CD4-positive, alpha-beta T cell (primary cell): ENCODE measurements at regions not wholly inside any gene's neighbourhood (a gene's known extent, or its start where the extent isn't known, plus 50 kb on each side); places are given as distances from the start of the nearest gene placed in this dataset.

Source experiments
- ATAC-seq: fragments of 200-7000 bp; cut with Tn5 transposase; one replicate; pipeline ENCODE4 v1.10.0; 2022; ENCODE audit warnings: mild to moderate bottlenecking; ENCODE audit not compliant: poor library complexity
- CTCF ChIA-PET: fragments of 350-600 bp; sonication (Branson Sonifier 250); formaldehyde crosslinking; loops from one replicate; lab custom pipeline; 2021; ENCODE audit warnings: antibody characterized with exemption, inconsistent platforms; lab: Charles Lee
- POLR2A ChIA-PET: fragments of 350-600 bp; sonication (Branson Sonifier 250); formaldehyde crosslinking; loops from one replicate; lab custom pipeline; 2021; ENCODE audit warnings: antibody characterized with exemption, inconsistent platforms; lab: Charles Lee
- DNase-seq, 14 experiments: peaks; one replicate each; pipeline ENCODE4 v3.0.0-alpha.2; 2013 to 2020; ENCODE audit warnings: mixed read lengths in 2 of 14
- H3K27ac ChIP-seq, 2 donors: one replicate each; pipeline versions ENCODE4 v1.5.1 to v1.7.0; 2013; ENCODE audit warnings: low read length in 2 of 2, low read depth in 1 of 2, mild to moderate bottlenecking in 1 of 2
- H3K27me3 ChIP-seq, 2 experiments: 1 replicate in 1 of 2; 2 replicates in 1 of 2; pipeline versions ENCODE4 v1.6.1 to v1.7.0; 2013; ENCODE audit warnings: low read length in 2 of 2, control low read depth in 1 of 2, mild to moderate bottlenecking in 1 of 2, moderate library complexity in 1 of 2; ENCODE audit not compliant: insufficient read depth in 2 of 2, control insufficient read depth in 1 of 2
- H3K36me3 ChIP-seq: one replicate; pipeline ENCODE4 v1.6.1; 2013; ENCODE audit warnings: low read length, control low read depth; ENCODE audit not compliant: insufficient read depth
- H3K4me1 ChIP-seq: one replicate; pipeline ENCODE4 v1.6.1; 2013; ENCODE audit warnings: low read length, control low read depth; ENCODE audit not compliant: insufficient read depth
- H3K4me3 ChIP-seq: one replicate; pipeline ENCODE4 v1.5.1; 2013; ENCODE audit warnings: mild to moderate bottlenecking, low read length, moderate library complexity
- H3K9me3 ChIP-seq, 2 experiments: 1 replicate in 1 of 2; 2 replicates in 1 of 2; pipeline versions ENCODE4 v1.6.1 to v1.7.0; 2013; ENCODE audit warnings: low read length in 2 of 2, mild to moderate bottlenecking in 2 of 2, control low read depth in 1 of 2, moderate library complexity in 1 of 2; ENCODE audit not compliant: control insufficient read depth in 1 of 2, insufficient read depth in 1 of 2
- H3K27ac Mint-ChIP-seq: one replicate; pipeline ENCODE4 v1.8.0; 2020; ENCODE audit warnings: mixed read lengths
- H3K27me3 Mint-ChIP-seq: one replicate; pipeline ENCODE4 v1.8.0; 2021; ENCODE audit warnings: mixed read lengths
- H3K36me3 Mint-ChIP-seq: one replicate; pipeline ENCODE4 v1.8.0; 2021; ENCODE audit warnings: low read depth, mixed read lengths
- H3K4me1 Mint-ChIP-seq: one replicate; pipeline ENCODE4 v1.8.0; 2021; ENCODE audit warnings: low read depth, mixed read lengths
- H3K4me3 Mint-ChIP-seq: one replicate; pipeline ENCODE4 v1.8.0; 2020; ENCODE audit warnings: mild to moderate bottlenecking, mixed read lengths
- H3K9me3 Mint-ChIP-seq: one replicate; pipeline ENCODE4 v1.8.0; 2020; ENCODE audit warnings: mixed read lengths
- CTCF ChIP-seq: fragments of 200-600 bp; IDR thresholded peaks from one replicate; pipeline ENCODE4 v1.8.0; 2022; ENCODE audit warnings: antibody characterized with exemption, mild to moderate bottlenecking
- intact Hi-C, 2 experiments: fragments of 100-400 bp; cut with DNase I in 1 of 2; cut with micrococcal nuclease in 1 of 2; formaldehyde crosslinking; loops; one replicate each; pipeline versions ENCODE4 v1.15.1 to v1.9.0; 2023 to 2025; cut with DNase I, micrococcal nuclease

GRCh38 chr3:3599016-3599415 is 200.2 kb upstream of the LRRN1 start:
- H3K27me3 Mint-ChIP-seq: no peaks in the 10 kb centered on the region
- no peaks in the 10 kb centered on the region for H3K36me3 Mint-ChIP-seq
- DNase-seq: no peak
- Histone ChIP-seq H3K4me1 (no peaks in the 10 kb centered on the region), H3K4me3 (no peak overlapping the region), H3K36me3 (no peaks in the 10 kb centered on the region), H3K27ac (no peak overlapping the region), H3K27me3 (no peaks in the 10 kb centered on the region), H3K9me3 (no peaks in the 10 kb centered on the region)
- ChIA-PET CTCF (no interaction called here), POLR2A (no interaction called here)
- H3K9me3 Mint-ChIP-seq: no peaks in the 10 kb centered on the region
- intact Hi-C loops: no loop called here
- H3K27ac Mint-ChIP-seq: no peak overlapping the region
- no peak overlapping the region for H3K4me3 Mint-ChIP-seq
- no peak for ATAC-seq
- no peak for TF ChIP-seq CTCF
- no peaks in the 10 kb centered on the region for H3K4me1 Mint-ChIP-seq

- Histone ChIP-seq H3K36me3 (no peaks in the 10 kb centered on the region), H3K4me1 (no peaks in the 10 kb centered on the region), H3K4me3 (no peak overlapping the region), H3K27me3 (no peaks in the 10 kb centered on the region), H3K27ac (no peak overlapping the region), H3K9me3 (no peaks in the 10 kb centered on the region)
- H3K9me3 Mint-ChIP-seq: no peaks in the 10 kb centered on the region
- intact Hi-C loops: no loop called here
- no peak for TF ChIP-seq CTCF
- no peak overlapping the region for H3K4me3 Mint-ChIP-seq
- ATAC-seq (no peak), DNase-seq (no peak)
- no peaks in the 10 kb centered on the region for H3K36me3 Mint-ChIP-seq
- no peaks in the 10 kb centered on the region for H3K27me3 Mint-ChIP-seq
- POLR2A ChIA-PET: no interaction called here
- H3K4me1 Mint-ChIP-seq: no peaks in the 10 kb centered on the region
- H3K27ac Mint-ChIP-seq: no peak overlapping the region
- CTCF ChIA-PET: no interaction called here
Measured at GRCh38 chr3:3594986-3595385, 204.2 kb upstream of the LRRN1 start.

GRCh38 chr3:3589715-3590130 is 209.5 kb upstream of the LRRN1 start:
- H3K27ac Mint-ChIP-seq: no peak overlapping the region
- H3K4me3 Mint-ChIP-seq: no peak overlapping the region
- ChIA-PET CTCF (no interaction called here), POLR2A (no interaction called here)
- ATAC-seq: no peak
- Histone ChIP-seq H3K9me3 (no peaks in the 10 kb centered on the region), H3K27ac (no peak overlapping the region), H3K4me3 (no peak overlapping the region), H3K27me3 (no peaks in the 10 kb centered on the region), H3K36me3 (no peaks in the 10 kb centered on the region), H3K4me1 (no peaks in the 10 kb centered on the region)
- TF ChIP-seq CTCF: no peak
- DNase-seq: peak in 1 of 14 experiments; percentile 7
- no peaks in the 10 kb centered on the region for H3K4me1 Mint-ChIP-seq
- H3K27me3 Mint-ChIP-seq: no peaks in the 10 kb centered on the region
- intact Hi-C loops: no loop called here
- no peaks in the 10 kb centered on the region for H3K9me3 Mint-ChIP-seq
- no peaks in the 10 kb centered on the region for H3K36me3 Mint-ChIP-seq
